Caco-2 (cell line): ENCODE measurements at regions not wholly inside any gene's neighbourhood (a gene's known extent, or its start where the extent isn't known, plus 50 kb on each side); places are given as distances from the start of the nearest gene placed in this dataset.

Experiments used
- BruUV-seq: library from RNA; stranded (reverse); fragments of 400-500 nt; replicated peaks from 2 replicates; lab custom pipeline; 2021; lab: Mats Ljungman, UMichigan
- CTCF ChIA-PET: fragments of 300-600 bp; sonication (Branson Sonifier 250); formaldehyde crosslinking; loops from one replicate; lab custom pipeline; 2022; ENCODE audit warnings: antibody characterized with exemption; lab: Charles Lee
- POLR2A ChIA-PET: fragments of 300-600 bp; sonication (Branson Sonifier 250); formaldehyde crosslinking; loops from one replicate; lab custom pipeline; 2022; ENCODE audit warnings: antibody characterized with exemption; lab: Charles Lee
- DNase-seq, 2 experiments: peaks; one replicate each; pipeline versions ENCODE4 v3.0.0 to v3.0.0-alpha.2; 2020 to 2022
- H3K27me3 ChIP-seq: replicated peaks from 2 replicates; pipeline ENCODE4 v1.6.0; 2011; ENCODE audit warnings: low read length; ENCODE audit not compliant: control insufficient read depth, insufficient read depth
- H3K36me3 ChIP-seq: 2 replicates; pipeline ENCODE4 v1.5.1; 2011; ENCODE audit warnings: low read length; ENCODE audit not compliant: control insufficient read depth, insufficient read depth
- H3K4me1 ChIP-seq: fragments of 250-450 bp; sonication (Bioruptor Pico); 2 replicates; pipeline ENCODE4 v1.5.1; 2020; ENCODE audit warnings: mild to moderate bottlenecking
- H3K4me3 ChIP-seq: 2 replicates; pipeline ENCODE4 v1.5.1; 2011; ENCODE audit warnings: low read depth, mild to moderate bottlenecking, control low read depth, low read length
- H3K9me3 ChIP-seq: fragments of 250-450 bp; sonication (Bioruptor Pico); 2 replicates; pipeline ENCODE4 v1.5.1; 2020; ENCODE audit warnings: mild to moderate bottlenecking, moderate library complexity
- H3K27ac Mint-ChIP-seq: one replicate; pipeline ENCODE4 v1.8.0; 2022; ENCODE audit warnings: mixed read lengths; ENCODE audit not compliant: unreplicated experiment
- H3K27me3 Mint-ChIP-seq: one replicate; pipeline ENCODE4 v1.8.0; 2022; ENCODE audit warnings: mixed read lengths; ENCODE audit not compliant: insufficient read depth, unreplicated experiment
- H3K36me3 Mint-ChIP-seq: one replicate; pipeline ENCODE4 v1.8.0; 2022; ENCODE audit warnings: mild to moderate bottlenecking, mixed read lengths; ENCODE audit not compliant: insufficient read depth, unreplicated experiment
- H3K4me1 Mint-ChIP-seq: one replicate; pipeline ENCODE4 v1.8.0; 2022; ENCODE audit warnings: low read depth, mixed read lengths; ENCODE audit not compliant: unreplicated experiment
- H3K4me3 Mint-ChIP-seq: one replicate; pipeline ENCODE4 v1.8.0; 2022; ENCODE audit warnings: mild to moderate bottlenecking, moderate library complexity, mixed read lengths; ENCODE audit not compliant: unreplicated experiment
- H3K9me3 Mint-ChIP-seq: one replicate; pipeline ENCODE4 v1.8.0; 2022; ENCODE audit warnings: mixed read lengths; ENCODE audit not compliant: unreplicated experiment
- intact Hi-C: fragments of 100-400 bp; cut with micrococcal nuclease; formaldehyde crosslinking; loops from one replicate; pipeline ENCODE4 v1.10.0; 2022; ENCODE audit not compliant: unreplicated experiment
- TF ChIP-seq, protein P1 (sequence below), 2 experiments: fragments of 200-600 bp in 1 of 2; IDR thresholded peaks; 1 replicate in 1 of 2; 2 replicates in 1 of 2; pipeline versions ENCODE4 v1.5.1 to v1.8.0; 2011 to 2022; ENCODE audit warnings: antibody characterized with exemption in 1 of 2, control low read depth in 1 of 2, inconsistent platforms in 1 of 2, low read depth in 1 of 2, low read length in 1 of 2, mild to moderate bottlenecking in 1 of 2, moderate library complexity in 1 of 2; ENCODE audit not compliant: insufficient read depth in 1 of 2, severe bottlenecking in 1 of 2, unreplicated experiment in 1 of 2

DNA sequence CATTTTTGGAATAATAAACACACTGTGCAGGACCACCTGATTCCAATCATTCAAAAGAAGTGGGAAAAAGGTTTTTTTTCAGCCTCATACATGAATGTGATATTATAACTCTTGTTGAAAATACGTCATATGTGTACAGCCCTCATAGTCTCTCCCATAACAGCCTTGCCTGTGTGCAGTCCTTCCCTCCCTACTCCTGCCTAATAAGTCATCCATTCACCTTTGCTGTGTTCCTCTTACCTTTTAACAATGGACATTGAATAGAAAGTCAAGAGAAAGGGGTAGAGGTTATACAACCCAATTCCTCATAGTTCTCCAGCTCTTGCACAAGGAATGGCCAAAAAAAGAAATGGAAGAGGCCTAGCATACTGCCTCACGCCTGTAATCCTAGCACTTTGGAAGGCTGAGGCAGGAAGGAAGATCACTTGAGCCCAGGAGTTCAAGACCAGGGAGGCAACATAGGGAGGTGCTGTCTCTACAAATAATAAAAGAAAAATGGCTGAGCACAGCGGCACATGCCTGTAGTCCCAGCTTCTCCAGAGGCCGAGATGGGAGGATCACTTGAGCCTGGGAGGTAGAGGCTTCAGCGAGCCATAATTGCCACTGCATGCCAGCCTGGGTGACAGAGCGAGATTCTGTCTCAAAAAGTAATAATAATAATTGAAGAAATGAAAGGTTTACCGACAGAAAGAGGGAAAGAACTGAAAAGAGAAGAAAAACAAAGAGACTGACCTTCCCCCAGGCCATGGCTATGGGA, 356.1 kb upstream of the KIF2A start:
- no peaks in the 10 kb centered on the region for H3K36me3 Mint-ChIP-seq
- no peak overlapping the region for H3K4me3 Mint-ChIP-seq
- H3K4me3 ChIP-seq: no peak overlapping the region
- TF ChIP-seq, protein P1, sequence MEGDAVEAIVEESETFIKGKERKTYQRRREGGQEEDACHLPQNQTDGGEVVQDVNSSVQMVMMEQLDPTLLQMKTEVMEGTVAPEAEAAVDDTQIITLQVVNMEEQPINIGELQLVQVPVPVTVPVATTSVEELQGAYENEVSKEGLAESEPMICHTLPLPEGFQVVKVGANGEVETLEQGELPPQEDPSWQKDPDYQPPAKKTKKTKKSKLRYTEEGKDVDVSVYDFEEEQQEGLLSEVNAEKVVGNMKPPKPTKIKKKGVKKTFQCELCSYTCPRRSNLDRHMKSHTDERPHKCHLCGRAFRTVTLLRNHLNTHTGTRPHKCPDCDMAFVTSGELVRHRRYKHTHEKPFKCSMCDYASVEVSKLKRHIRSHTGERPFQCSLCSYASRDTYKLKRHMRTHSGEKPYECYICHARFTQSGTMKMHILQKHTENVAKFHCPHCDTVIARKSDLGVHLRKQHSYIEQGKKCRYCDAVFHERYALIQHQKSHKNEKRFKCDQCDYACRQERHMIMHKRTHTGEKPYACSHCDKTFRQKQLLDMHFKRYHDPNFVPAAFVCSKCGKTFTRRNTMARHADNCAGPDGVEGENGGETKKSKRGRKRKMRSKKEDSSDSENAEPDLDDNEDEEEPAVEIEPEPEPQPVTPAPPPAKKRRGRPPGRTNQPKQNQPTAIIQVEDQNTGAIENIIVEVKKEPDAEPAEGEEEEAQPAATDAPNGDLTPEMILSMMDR (IDR thresholded peaks at IDR 0.05; ENCODE audit: insufficient read depth in 1 of 2, low read depth in 1 of 2, low read length in 1 of 2, severe bottlenecking in 1 of 2, unreplicated experiment in 1 of 2): no peak
- peaks cover 7% of the 10 kb centered on the region for H3K9me3 Mint-ChIP-seq
- intact Hi-C loops: no loop called here
- H3K36me3 ChIP-seq: no peaks in the 10 kb centered on the region
- no peaks in the 10 kb centered on the region for H3K27me3 ChIP-seq
- H3K27ac Mint-ChIP-seq: no peak overlapping the region
- POLR2A ChIA-PET: no interaction called here
- no TSS peak for BruUV-seq
- no peaks in the 10 kb centered on the region for H3K4me1 Mint-ChIP-seq
- H3K27me3 Mint-ChIP-seq: peaks cover 16% of the 10 kb centered on the region
- no peaks in the 10 kb centered on the region for H3K4me1 ChIP-seq
- CTCF ChIA-PET: no interaction called here
- no peak for DNase-seq
- H3K9me3 ChIP-seq: no peaks in the 10 kb centered on the region

- H3K9me3 Mint-ChIP-seq: peaks cover 7% of the 10 kb centered on the region
- Histone ChIP-seq H3K27me3 (no peaks in the 10 kb centered on the region), H3K9me3 (no peaks in the 10 kb centered on the region), H3K4me1 (no peaks in the 10 kb centered on the region), H3K4me3 (no peak overlapping the region), H3K36me3 (no peaks in the 10 kb centered on the region)
- DNase-seq: no peak
- peaks cover 16% of the 10 kb centered on the region for H3K27me3 Mint-ChIP-seq
- BruUV-seq: no TSS peak
- CTCF ChIA-PET: no interaction called here
- H3K4me1 Mint-ChIP-seq: no peaks in the 10 kb centered on the region
- intact Hi-C loops: no loop called here
- TF ChIP-seq, protein P1 (IDR thresholded peaks at IDR 0.05; ENCODE audit: insufficient read depth in 1 of 2, low read depth in 1 of 2, low read length in 1 of 2, severe bottlenecking in 1 of 2, unreplicated experiment in 1 of 2): no peak
- H3K36me3 Mint-ChIP-seq: no peaks in the 10 kb centered on the region
- H3K4me3 Mint-ChIP-seq: no peak overlapping the region
- POLR2A ChIA-PET: no interaction called here
- no peak overlapping the region for H3K27ac Mint-ChIP-seq
These were observed 354.7 kb upstream of the KIF2A start for GRCh38 chr5:61951295-61951694.

- H3K4me1 Mint-ChIP-seq: no peaks in the 10 kb centered on the region
- no peak overlapping the region for H3K4me3 Mint-ChIP-seq
These were observed 352.1 kb upstream of the KIF2A start for GRCh38 chr5:61953913-61954312.

More at GRCh38 chr5:61953913-61954312, 352.1 kb upstream of the KIF2A start:
- peaks cover 7% of the 10 kb centered on the region for H3K9me3 Mint-ChIP-seq
- no peaks in the 10 kb centered on the region for H3K9me3 ChIP-seq
- intact Hi-C loops: no loop called here
- H3K27me3 Mint-ChIP-seq: peaks cover 16% of the 10 kb centered on the region
- CTCF ChIA-PET: no interaction called here
- H3K36me3 Mint-ChIP-seq: no peaks in the 10 kb centered on the region
- no TSS peak for BruUV-seq
- no peaks in the 10 kb centered on the region for H3K36me3 ChIP-seq
- no peak overlapping the region for H3K4me3 ChIP-seq
- DNase-seq: no peak
- no peaks in the 10 kb centered on the region for H3K4me1 ChIP-seq
- TF ChIP-seq, protein P1 (IDR thresholded peaks at IDR 0.05; ENCODE audit: insufficient read depth in 1 of 2, low read depth in 1 of 2, low read length in 1 of 2, severe bottlenecking in 1 of 2, unreplicated experiment in 1 of 2): no peak
- H3K27me3 ChIP-seq: no peaks in the 10 kb centered on the region
- H3K27ac Mint-ChIP-seq: no peak overlapping the region
- POLR2A ChIA-PET: no interaction called here
